ENCODE measurements at regions not wholly inside any gene's neighbourhood (a gene's known extent, or its start where the extent isn't known, plus 50 kb on each side); places are given as distances from the start of the nearest gene placed in this dataset.

DNA sequence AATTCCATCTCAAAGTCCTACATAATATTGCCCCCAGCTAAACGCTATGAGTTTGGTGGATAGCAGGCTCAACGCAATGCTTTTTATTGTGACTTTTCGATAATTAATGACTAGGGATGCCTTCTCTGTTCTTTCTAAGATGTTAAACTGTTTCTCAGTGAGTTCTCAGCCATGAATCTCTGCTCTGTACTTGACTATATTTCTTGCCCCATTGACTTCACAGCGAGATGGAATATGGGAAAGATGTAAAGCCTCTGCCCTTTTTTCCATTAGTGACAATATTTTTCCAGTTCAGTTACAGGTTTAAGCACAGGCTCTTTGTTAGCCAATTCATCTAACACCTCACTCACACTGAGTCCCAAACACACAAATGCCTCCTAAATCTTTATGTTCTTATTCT lies 1022.0 kb downstream of the ADGRL3 start:
- TF ChIP-seq POLR2A (IDR thresholded peaks at IDR 0.05; ENCODE audit: low read depth, low read length) (no peak), POLR2AphosphoS5 (IDR thresholded peaks at IDR 0.05; ENCODE audit: low read depth, low read length) (no peak), TAF1 (IDR thresholded peaks at IDR 0.05; ENCODE audit: low read depth, low read length) (no peak), SPI1 (IDR thresholded peaks at IDR 0.05; ENCODE audit: low read depth, low read length) (no peak)
